Nephron progenitor cell (in vitro differentiated cells): ENCODE measurements at regions not wholly inside any gene's neighbourhood (a gene's known extent, or its start where the extent isn't known, plus 50 kb on each side); places are given as distances from the start of the nearest gene placed in this dataset.
"Not testable (repeated sequence)": the region's sequence is repeated elsewhere in the genome, so short reads cannot be mapped to it uniquely, and the experiment has no call there.

ENCODE experiments used
- DNase-seq: peaks from one replicate; pipeline ENCODE4 v3.0.0; 2021
- H3K27ac Mint-ChIP-seq: 2 replicates; pipeline ENCODE4 v1.8.0; 2021; ENCODE audit warnings: mild to moderate bottlenecking, moderate library complexity, mixed read lengths
- H3K27me3 Mint-ChIP-seq: 2 replicates; pipeline ENCODE4 v1.8.0; 2021; ENCODE audit warnings: mild to moderate bottlenecking, low read depth, mixed read lengths; ENCODE audit not compliant: poor library complexity
- H3K36me3 Mint-ChIP-seq: 2 replicates; pipeline ENCODE4 v1.8.0; 2021; ENCODE audit warnings: low read depth, mixed read lengths
- H3K4me1 Mint-ChIP-seq: 2 replicates; pipeline ENCODE4 v1.8.0; 2021; ENCODE audit warnings: mixed read lengths
- H3K4me3 Mint-ChIP-seq: 2 replicates; pipeline ENCODE4 v1.8.0; 2021; ENCODE audit warnings: mild to moderate bottlenecking, moderate library complexity, mixed read lengths
- H3K9me3 Mint-ChIP-seq: 2 replicates; pipeline ENCODE4 v1.8.0; 2021; ENCODE audit warnings: mild to moderate bottlenecking, moderate library complexity, mixed read lengths
- TF ChIP-seq, protein P1 (sequence below): fragments of 200-600 bp; sonication (generic); IDR thresholded peaks from 2 replicates; pipeline ENCODE4 v1.5.0; 2021; ENCODE audit warnings: antibody characterized with exemption

DNA sequence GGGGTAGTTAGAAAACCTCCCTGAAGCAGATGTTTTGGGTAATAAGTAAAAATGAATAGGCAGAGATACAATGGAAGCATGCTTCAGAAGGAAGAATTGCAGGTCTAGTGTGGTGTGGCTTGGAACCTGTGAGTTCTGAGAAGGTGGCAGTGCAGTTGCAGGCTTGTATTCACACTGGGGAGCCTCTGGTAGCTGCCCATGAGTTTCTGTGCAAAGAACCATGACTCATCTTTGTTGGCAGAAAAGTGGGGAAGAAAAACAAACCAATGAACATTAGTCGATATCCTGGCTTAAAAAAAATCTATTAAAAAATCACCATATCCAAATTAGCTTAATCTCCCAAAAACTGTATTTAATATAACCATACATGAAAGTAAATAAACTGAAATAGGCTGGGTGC, 232.6 kb downstream of the FAT3 start:
- Mint-ChIP-seq H3K4me3 (no peak overlapping the region), H3K27ac (no peak overlapping the region)

DNA sequence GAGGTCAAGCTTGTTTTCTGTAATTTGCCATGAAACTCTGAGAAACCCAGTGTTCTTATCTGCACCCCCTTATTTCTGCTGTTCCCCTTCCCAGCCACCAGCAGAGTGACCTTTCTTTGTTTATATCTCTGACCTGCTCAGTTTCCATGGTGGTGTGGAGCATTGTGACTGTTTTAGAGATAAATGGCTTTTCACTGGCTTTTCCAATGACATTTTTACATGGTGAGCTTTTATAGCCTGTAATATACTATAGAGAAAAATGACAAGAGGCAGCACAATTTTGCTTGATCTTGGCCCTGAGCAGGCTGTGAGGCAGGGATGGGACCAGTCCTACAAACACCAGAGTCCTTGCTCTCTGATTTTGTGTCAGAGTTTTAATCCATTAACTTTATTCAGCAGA, 233.9 kb downstream of the FAT3 start:
- Mint-ChIP-seq H3K4me1 (peaks cover 44% of the 10 kb centered on the region), H3K4me3 (no peak overlapping the region), H3K27me3 (peaks cover 4% of the 10 kb centered on the region), H3K36me3 (peaks cover 4% of the 10 kb centered on the region), H3K27ac (peak overlapping the region; percentile 58), H3K9me3 (no peaks in the 10 kb centered on the region)
- TF ChIP-seq, protein P1, sequence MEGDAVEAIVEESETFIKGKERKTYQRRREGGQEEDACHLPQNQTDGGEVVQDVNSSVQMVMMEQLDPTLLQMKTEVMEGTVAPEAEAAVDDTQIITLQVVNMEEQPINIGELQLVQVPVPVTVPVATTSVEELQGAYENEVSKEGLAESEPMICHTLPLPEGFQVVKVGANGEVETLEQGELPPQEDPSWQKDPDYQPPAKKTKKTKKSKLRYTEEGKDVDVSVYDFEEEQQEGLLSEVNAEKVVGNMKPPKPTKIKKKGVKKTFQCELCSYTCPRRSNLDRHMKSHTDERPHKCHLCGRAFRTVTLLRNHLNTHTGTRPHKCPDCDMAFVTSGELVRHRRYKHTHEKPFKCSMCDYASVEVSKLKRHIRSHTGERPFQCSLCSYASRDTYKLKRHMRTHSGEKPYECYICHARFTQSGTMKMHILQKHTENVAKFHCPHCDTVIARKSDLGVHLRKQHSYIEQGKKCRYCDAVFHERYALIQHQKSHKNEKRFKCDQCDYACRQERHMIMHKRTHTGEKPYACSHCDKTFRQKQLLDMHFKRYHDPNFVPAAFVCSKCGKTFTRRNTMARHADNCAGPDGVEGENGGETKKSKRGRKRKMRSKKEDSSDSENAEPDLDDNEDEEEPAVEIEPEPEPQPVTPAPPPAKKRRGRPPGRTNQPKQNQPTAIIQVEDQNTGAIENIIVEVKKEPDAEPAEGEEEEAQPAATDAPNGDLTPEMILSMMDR, result no peak
- no peak for DNase-seq

More for the DNA sequence above, 232.6 kb downstream of the FAT3 start:
- Mint-ChIP-seq H3K9me3 (no peaks in the 10 kb centered on the region), H3K36me3 (peaks cover 8% of the 10 kb centered on the region), H3K27me3 (peaks cover 4% of the 10 kb centered on the region), H3K4me1 (peaks cover 45% of the 10 kb centered on the region)
- DNase-seq, result no peak
- TF ChIP-seq, protein P1, result no peak

- no peak for DNase-seq
- no peak overlapping the region for H3K4me3 Mint-ChIP-seq
- peaks cover 4% of the 10 kb centered on the region for H3K36me3 Mint-ChIP-seq
- peaks cover 4% of the 10 kb centered on the region for H3K27me3 Mint-ChIP-seq
- H3K27ac Mint-ChIP-seq, result peak overlapping the region; percentile 30
- H3K4me1 Mint-ChIP-seq, result peaks cover 49% of the 10 kb centered on the region
- TF ChIP-seq, protein P1, result no peak
- no peaks in the 10 kb centered on the region for H3K9me3 Mint-ChIP-seq
Measured at GRCh38 chr11:92460213-92460612, 235.6 kb downstream of the FAT3 start.

- Mint-ChIP-seq H3K27me3 (peaks cover 4% of the 10 kb centered on the region), H3K4me1 (peaks cover 49% of the 10 kb centered on the region), H3K36me3 (peaks cover 4% of the 10 kb centered on the region), H3K27ac (no peak overlapping the region), H3K9me3 (no peaks in the 10 kb centered on the region), H3K4me3 (no peak overlapping the region)
- TF ChIP-seq, protein P1, result no peak
- no peak for DNase-seq
Measured at GRCh38 chr11:92461447-92461846, 236.8 kb downstream of the FAT3 start.

- H3K4me1 Mint-ChIP-seq, result peaks cover 41% of the 10 kb centered on the region
- H3K9me3 Mint-ChIP-seq, result peaks cover 5% of the 10 kb centered on the region
- DNase-seq, result no peak
- TF ChIP-seq, protein P1, result no peak
- H3K27me3 Mint-ChIP-seq, result no peaks in the 10 kb centered on the region
- peaks cover 12% of the 10 kb centered on the region for H3K36me3 Mint-ChIP-seq
- no peak overlapping the region for H3K27ac Mint-ChIP-seq
- H3K4me3 Mint-ChIP-seq, result no peak overlapping the region
Measured at GRCh38 chr11:92462821-92463220, 238.2 kb downstream of the FAT3 start.

- H3K27me3 Mint-ChIP-seq, result peaks cover 4% of the 10 kb centered on the region
- H3K27ac Mint-ChIP-seq, result no peak overlapping the region
- peaks cover 12% of the 10 kb centered on the region for H3K36me3 Mint-ChIP-seq
- H3K9me3 Mint-ChIP-seq, result peaks cover 5% of the 10 kb centered on the region
- TF ChIP-seq, protein P1, result no peak
- H3K4me3 Mint-ChIP-seq, result no peak overlapping the region
- no peak for DNase-seq
- peaks cover 26% of the 10 kb centered on the region for H3K4me1 Mint-ChIP-seq
Measured at GRCh38 chr11:92464822-92465221, 240.2 kb downstream of the FAT3 start.

DNA sequence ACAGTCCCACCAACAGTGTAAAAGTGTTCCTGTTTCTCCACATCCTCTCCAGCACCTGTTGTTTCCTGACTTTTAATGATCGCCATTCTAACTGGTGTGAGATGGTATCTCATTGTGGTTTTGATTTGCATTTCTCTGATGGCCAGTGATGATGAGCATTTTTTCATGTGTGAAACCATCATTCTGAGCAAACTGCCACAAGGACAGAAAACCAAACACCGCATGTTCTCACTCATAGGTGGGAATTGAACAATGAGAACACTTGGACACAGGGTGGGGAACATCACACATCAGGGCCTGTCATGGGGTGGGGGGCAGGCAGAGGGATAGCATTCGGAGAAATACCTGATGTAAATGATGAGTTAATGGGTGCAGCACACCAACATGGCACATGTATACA, 240.8 kb downstream of the FAT3 start:
- Mint-ChIP-seq H3K36me3 (peaks cover 12% of the 10 kb centered on the region), H3K4me1 (peaks cover 26% of the 10 kb centered on the region)
- not testable (repeated sequence) for H3K27ac Mint-ChIP-seq, H3K9me3 Mint-ChIP-seq, H3K27me3 Mint-ChIP-seq, H3K4me3 Mint-ChIP-seq, DNase-seq
